ENCODE measurements at regions not wholly inside any gene's neighbourhood (a gene's known extent, or its start where the extent isn't known, plus 50 kb on each side); places are given as distances from the start of the nearest gene placed in this dataset.

- Histone ChIP-seq H3K27ac (no peak overlapping the region), H3K4me3 (no peak overlapping the region), H3K36me3 (no peaks in the 10 kb centered on the region), H3K4me1 (ENCODE audit: insufficient read depth) (no peaks in the 10 kb centered on the region), H3K9me3 (no peaks in the 10 kb centered on the region), H3K27me3 (no peaks in the 10 kb centered on the region)
- DNase-seq = no peak
- intact Hi-C loops (cut with DNase I) = no loop called here
- TF ChIP-seq EP300 (IDR thresholded peaks at IDR 0.05) (no peak), POLR2A (IDR thresholded peaks at IDR 0.05) (no peak), CTCF (IDR thresholded peaks at IDR 0.05) (no peak)
- WGBS, 3 donors = 61 to 79% (median 64%) methylated on average over 6 of the region's 6 CpGs
These were observed 215.6 kb upstream of the SHH start for GRCh38 chr7:156027821-156028220.

- H3K9me3 ChIP-seq = no peaks in the 10 kb centered on the region
These were observed 214.3 kb upstream of the SHH start for GRCh38 chr7:156026603-156027002.

GRCh38 chr7:156026076-156026600 is 213.9 kb upstream of the SHH start:
- DNase-seq = no peak
- intact Hi-C loops (cut with DNase I) = no loop called here
- Histone ChIP-seq H3K4me1 (ENCODE audit: insufficient read depth) (no peaks in the 10 kb centered on the region), H3K36me3 (no peaks in the 10 kb centered on the region), H3K27ac (no peak overlapping the region), H3K4me3 (no peak overlapping the region), H3K9me3 (no peaks in the 10 kb centered on the region), H3K27me3 (no peaks in the 10 kb centered on the region)
- 74 to 86% (median 82%) methylated on average over 10 of the region's 10 CpGs for WGBS, 3 donors
- TF ChIP-seq CTCF (IDR thresholded peaks at IDR 0.05) (no peak), POLR2A (IDR thresholded peaks at IDR 0.05) (no peak), EP300 (IDR thresholded peaks at IDR 0.05) (no peak)

More at GRCh38 chr7:156026603-156027002, 214.3 kb upstream of the SHH start:
- Histone ChIP-seq H3K4me1 (ENCODE audit: insufficient read depth) (no peaks in the 10 kb centered on the region), H3K27ac (no peak overlapping the region), H3K27me3 (no peaks in the 10 kb centered on the region), H3K4me3 (no peak overlapping the region), H3K36me3 (no peaks in the 10 kb centered on the region)
- TF ChIP-seq EP300 (IDR thresholded peaks at IDR 0.05) = no peak
- TF ChIP-seq CTCF (IDR thresholded peaks at IDR 0.05) = no peak
- TF ChIP-seq POLR2A (IDR thresholded peaks at IDR 0.05) = no peak
- intact Hi-C loops (cut with DNase I) = no loop called here
- 75 to 83% (median 77%) methylated on average over 12 of the region's 12 CpGs for WGBS, 3 donors
- no peak for DNase-seq

GRCh38 chr7:156025675-156026074 is 213.4 kb upstream of the SHH start:
- no peaks in the 10 kb centered on the region for H3K36me3 ChIP-seq
- TF ChIP-seq CTCF (IDR thresholded peaks at IDR 0.05) (no peak), POLR2A (IDR thresholded peaks at IDR 0.05) (no peak), EP300 (IDR thresholded peaks at IDR 0.05) (no peak)
- H3K4me3 ChIP-seq = no peak overlapping the region
- H3K9me3 ChIP-seq = no peaks in the 10 kb centered on the region
- 68 to 84% (median 70%) methylated on average over 6 of the region's 6 CpGs for WGBS, 3 donors
- no peak for DNase-seq
- no peaks in the 10 kb centered on the region for H3K27me3 ChIP-seq
- H3K4me1 ChIP-seq (ENCODE audit: insufficient read depth) = no peaks in the 10 kb centered on the region
- H3K27ac ChIP-seq = no peak overlapping the region
- intact Hi-C loops (cut with DNase I) = no loop called here

All from ovary (tissue), 7 donors.